IMR-90 (cell line): ENCODE measurements at regions not wholly inside any gene's neighbourhood (a gene's known extent, or its start where the extent isn't known, plus 50 kb on each side); places are given as distances from the start of the nearest gene placed in this dataset.

Experiments used
- ATAC-seq: fragments of 200-7000 bp; cut with Tn5 transposase; 2 replicates; pipeline ENCODE4 v1.9.1; 2020; ENCODE audit warnings: low read depth, mild to moderate bottlenecking, moderate library complexity
- BruUV-seq: library from RNA; stranded (reverse); fragments of 400-500 nt; replicated peaks from 2 replicates; lab custom pipeline; 2021; lab: Mats Ljungman, UMichigan
- CTCF ChIA-PET: fragments of 300-600 bp; formaldehyde crosslinking; extraction: SDS; loops from one replicate; lab custom pipeline; 2021; ENCODE audit warnings: antibody characterized with exemption; lab: Yijun Ruan, JAX
- POLR2A ChIA-PET: fragments of 300-600 bp; sonication (Branson Sonifier 250); formaldehyde crosslinking; loops from one replicate; lab custom pipeline; 2022; ENCODE audit warnings: antibody characterized with exemption; ENCODE audit not compliant: unreplicated experiment; lab: Charles Lee
- DNase-seq: peaks from one replicate; pipeline ENCODE4 v3.0.0; 2013
- H2AFZ ChIP-seq: replicated peaks from 2 replicates; pipeline ENCODE3; 2013; ENCODE audit warnings: low read length, mild to moderate bottlenecking; ENCODE audit not compliant: poor library complexity
- H2AK5ac ChIP-seq: 2 replicates; pipeline ENCODE4 v1.6.1; 2013; ENCODE audit warnings: low read depth, low read length, inconsistent platforms
- H2AK9ac ChIP-seq: replicated peaks from 2 replicates; pipeline ENCODE3; 2013; ENCODE audit warnings: mild to moderate bottlenecking, low read depth, low read length, moderate library complexity; ENCODE audit not compliant: poor library complexity
- H2BK120ac ChIP-seq: 2 replicates; pipeline ENCODE4 v1.6.1; 2013; ENCODE audit warnings: low read depth, low read length, inconsistent platforms
- H2BK15ac ChIP-seq: 3 replicates; pipeline ENCODE4 v1.6.1; 2013; ENCODE audit warnings: low read depth, low read length, inconsistent platforms
- H2BK20ac ChIP-seq: 2 replicates; pipeline ENCODE4 v1.6.1; 2013; ENCODE audit warnings: low read depth, mild to moderate bottlenecking, inconsistent platforms, low read length, moderate library complexity
- H2BK5ac ChIP-seq: 2 replicates; pipeline ENCODE4 v1.6.1; 2013; ENCODE audit warnings: mild to moderate bottlenecking, low read depth, low read length, inconsistent platforms; ENCODE audit not compliant: poor library complexity, severe bottlenecking
- H3K14ac ChIP-seq: replicated peaks from 2 replicates; pipeline ENCODE4 v1.6.1; 2013; ENCODE audit warnings: low read depth, low read length, inconsistent platforms
- H3K18ac ChIP-seq: 2 replicates; pipeline ENCODE4 v1.6.1; 2013; ENCODE audit warnings: low read depth, low read length, control low read depth
- H3K23ac ChIP-seq: 2 replicates; pipeline ENCODE4 v1.6.1; 2013; ENCODE audit warnings: low read depth, low read length, inconsistent platforms
- H3K27ac ChIP-seq: 2 replicates; pipeline ENCODE4 v1.5.1; 2013; ENCODE audit warnings: mild to moderate bottlenecking, control low read depth, low read length; ENCODE audit not compliant: insufficient read depth
- H3K27me3 ChIP-seq: 2 replicates; pipeline ENCODE4 v1.6.1; 2013; ENCODE audit warnings: low read length; ENCODE audit not compliant: control insufficient read depth, insufficient read depth
- H3K36me3 ChIP-seq: 2 replicates; pipeline ENCODE4 v1.6.1; 2013; ENCODE audit warnings: low read length, mixed read lengths; ENCODE audit not compliant: control insufficient read depth, insufficient read depth
- H3K4ac ChIP-seq: 2 replicates; pipeline ENCODE4 v1.6.1; 2013; ENCODE audit warnings: low read depth, low read length, inconsistent platforms
- H3K4me1 ChIP-seq: 2 replicates; pipeline ENCODE4 v1.6.1; 2013; ENCODE audit warnings: low read length, mixed read lengths; ENCODE audit not compliant: control insufficient read depth, insufficient read depth
- H3K4me2 ChIP-seq: 2 replicates; pipeline ENCODE4 v1.6.1; 2013; ENCODE audit warnings: low read depth, mild to moderate bottlenecking, control low read depth, low read length, moderate library complexity
- H3K4me3 ChIP-seq: 2 replicates; pipeline ENCODE4 v1.5.1; 2013; ENCODE audit warnings: low read depth, mild to moderate bottlenecking, control low read depth, low read length, moderate library complexity; ENCODE audit not compliant: insufficient read depth
- H3K56ac ChIP-seq: 2 replicates; pipeline ENCODE4 v1.6.1; 2013; ENCODE audit warnings: low read length, inconsistent platforms; ENCODE audit not compliant: insufficient read depth; ENCODE audit errors: extremely low read depth
- H3K79me1 ChIP-seq, 2 experiments: 2 replicates each; pipeline ENCODE4 v1.6.1; 2013; ENCODE audit warnings: low read length in 2 of 2, inconsistent platforms in 1 of 2, low read depth in 1 of 2
- H3K9ac ChIP-seq: 2 replicates; pipeline ENCODE4 v1.6.1; 2013; ENCODE audit warnings: low read depth, low read length, control low read depth
- H3K9me1 ChIP-seq: 2 replicates; pipeline ENCODE4 v1.6.1; 2013; ENCODE audit warnings: low read length, inconsistent platforms; ENCODE audit not compliant: insufficient read depth
- H3K9me3 ChIP-seq: 2 replicates; pipeline ENCODE4 v1.6.1; 2013; ENCODE audit warnings: low read length; ENCODE audit not compliant: control insufficient read depth, insufficient read depth
- H4K20me1 ChIP-seq: 2 replicates; pipeline ENCODE4 v1.6.1; 2013; ENCODE audit warnings: low read length, inconsistent platforms; ENCODE audit not compliant: insufficient read depth
- H4K5ac ChIP-seq: 2 replicates; pipeline ENCODE4 v1.6.1; 2013; ENCODE audit warnings: mild to moderate bottlenecking, low read depth, low read length, control low read depth
- H4K8ac ChIP-seq, 2 experiments: 2 replicates each; pipeline ENCODE4 v1.6.1; 2013; ENCODE audit warnings: low read depth in 2 of 2, low read length in 2 of 2, control low read depth in 1 of 2, inconsistent platforms in 1 of 2
- H4K91ac ChIP-seq: 2 replicates; pipeline ENCODE4 v1.6.1; 2013; ENCODE audit warnings: low read depth, low read length, inconsistent platforms; ENCODE audit not compliant: insufficient read depth
- CEBPB ChIP-seq: IDR thresholded peaks from 2 replicates; pipeline ENCODE4 v1.6.1; 2012; ENCODE audit warnings: low read depth, low read length, improper control_type of control experiment
- CTCF ChIP-seq: conservative IDR thresholded peaks from 2 replicates; pipeline ENCODE4 v1.5.1; 2012; ENCODE audit warnings: mild to moderate bottlenecking, low read depth, low read length, improper control_type of control experiment
- WGBS, 2 experiments: methylation state at CpG; one replicate each; pipeline versions ENCODE4 v1.1.5 to v1.1.7; 2013; ENCODE audit warnings: missing lambda C conversion rate in 2 of 2; ENCODE audit not compliant: insufficient read length in 1 of 2; ENCODE audit errors: extremely low coverage in 2 of 2; 5-methylcytosine and 5-hydroxymethylcytosine counted together
- dilution Hi-C: fragments of 300-500 bp; cut with HindIII; formaldehyde crosslinking; loops from one replicate; pipeline ENCODE4 v1.14.3; 2018; ENCODE audit warnings: low sequenced_read_pairs; ENCODE audit not compliant: unreplicated experiment
- in situ Hi-C: fragments of 300-500 bp; cut with MboI; formaldehyde crosslinking; loops from 3 replicates; pipeline ENCODE4 v1.14.3; 2019; ENCODE audit warnings: low sequenced_read_pairs, inconsistent platforms, mixed read lengths
- intact Hi-C: fragments of 100-400 bp; cut with micrococcal nuclease; formaldehyde crosslinking; loops from 2 replicates; pipeline ENCODE4 v1.10.0; 2022

GRCh38 chr1:203930342-203930741 lies 68.9 kb downstream of the SNRPE start:
- Histone ChIP-seq H2AK9ac (no peak overlapping the region), H3K27me3 (peaks cover 6% of the 10 kb centered on the region), H3K4ac (no peak overlapping the region), H2AFZ (no peak overlapping the region), H2BK20ac (no peak overlapping the region), H2BK120ac (no peak overlapping the region), H3K4me2 (no peak overlapping the region), H3K27ac (no peak overlapping the region), H3K9ac (no peak overlapping the region), H3K4me1 (no peaks in the 10 kb centered on the region; the same call in 1 of the 2 replicates), H2AK5ac (no peak overlapping the region), H3K18ac (no peak overlapping the region), H3K23ac (no peak overlapping the region), H3K36me3 (no peaks in the 10 kb centered on the region), H3K79me1 (no peaks in the 10 kb centered on the region), H4K8ac (no peak overlapping the region), H4K91ac (no peak overlapping the region), H2BK5ac (no peak overlapping the region), H4K5ac (no peak overlapping the region), H3K14ac (no peak overlapping the region), H4K20me1 (peaks cover 6% of the 10 kb centered on the region; the same call in 1 of the 2 replicates), H3K9me1 (no peaks in the 10 kb centered on the region), H2BK15ac (no peak overlapping the region), H3K9me3 (no peaks in the 10 kb centered on the region; the same call in 1 of the 2 replicates), H3K4me3 (no peak overlapping the region), H3K56ac (no peak overlapping the region)
- TF ChIP-seq CEBPB (peak; percentile 74), CTCF (no peak)
- no TSS peak for BruUV-seq
- ChIA-PET POLR2A (no interaction called here), CTCF (interaction anchor here (0.9 kb wide), 1 partner anchor 23 kb away, joined by 3 read pairs; no protein-coding TSS in a partner anchor)
- no peak for ATAC-seq
- in situ Hi-C loops (no loop called here), intact Hi-C loops (no loop called here), dilution Hi-C loops (no loop called here)
- WGBS, 2 experiments, result no CpG with 5 or more reads among the region's 3 CpGs
- peak; percentile 66 for DNase-seq
